Forelimb muscle (tissue), 1 donor: ENCODE measurements at regions not wholly inside any gene's neighbourhood (a gene's known extent, or its start where the extent isn't known, plus 50 kb on each side); places are given as distances from the start of the nearest gene placed in this dataset.
A peak's percentile ranks its signal among the peaks of the same experiment; 100 is the strongest.
"Not testable (repeated sequence)": the region's sequence is repeated elsewhere in the genome, so short reads cannot be mapped to it uniquely, and the experiment has no call there.

Source experiments
- DNase-seq: peaks from one replicate; pipeline ENCODE4 v3.0.0-alpha.2; 2013; ENCODE audit warnings: low read depth

GRCh38 chr3:106981392-106981791 lies 395.8 kb upstream of the CCDC54 start:
- DNase-seq, result no peak

DNA sequence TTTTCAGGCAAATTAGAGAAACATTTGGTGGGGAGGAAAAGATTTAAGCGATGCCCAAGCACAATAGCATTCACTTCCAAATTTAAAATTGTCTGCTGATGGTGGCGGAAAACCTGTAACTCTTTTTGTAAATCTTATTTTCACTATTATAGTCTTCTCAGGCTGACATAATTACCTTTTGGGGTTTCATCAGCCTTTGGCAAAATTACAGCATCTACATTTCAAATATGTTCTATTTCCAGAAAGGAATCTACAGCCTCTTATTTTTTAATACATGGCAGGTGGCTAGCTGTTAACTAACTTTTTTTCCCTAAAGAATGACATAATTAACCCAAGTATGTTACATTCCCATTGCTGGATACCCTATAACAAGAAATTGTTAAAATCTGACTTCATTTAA lies 391.5 kb upstream of the CCDC54 start:
- no peak for DNase-seq

DNA sequence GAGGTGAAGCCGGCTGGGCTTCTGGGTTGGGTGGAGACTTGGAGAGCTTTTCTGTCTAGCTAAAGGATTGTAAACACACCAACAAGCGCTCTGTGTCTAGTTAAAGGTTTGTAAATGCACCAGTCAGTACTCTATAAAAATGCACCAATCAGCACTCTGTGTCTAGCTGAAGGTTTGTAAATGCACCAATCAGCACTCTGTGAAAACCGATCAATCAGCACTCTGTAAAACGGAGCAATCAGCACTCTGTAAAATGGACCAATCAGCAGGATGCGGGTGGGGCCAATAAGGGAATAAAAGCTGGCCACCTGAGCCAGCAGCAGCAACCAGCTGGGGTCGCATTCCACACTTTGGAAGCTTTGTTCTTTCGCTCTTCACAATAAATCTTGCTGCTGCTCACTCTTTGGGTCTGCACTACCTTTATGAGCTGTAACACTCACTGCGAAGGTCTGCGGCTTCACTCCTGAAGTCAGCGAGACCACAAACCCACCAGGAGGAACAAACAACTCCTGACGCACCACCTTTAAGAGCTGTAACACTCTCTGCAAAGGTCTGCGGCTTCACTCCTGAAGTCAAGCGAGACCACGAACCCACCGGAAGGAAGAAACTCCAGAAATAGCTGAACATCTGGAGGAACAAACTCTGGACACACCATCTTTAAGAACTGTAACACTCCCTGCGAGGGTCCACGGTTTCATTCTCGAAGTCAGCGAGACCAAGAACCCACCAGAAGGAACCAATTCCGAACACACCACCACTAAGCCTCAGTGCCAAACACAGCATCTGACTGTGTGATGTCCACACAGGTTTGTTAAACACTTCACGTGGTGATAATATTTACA lies 378.2 kb upstream of the CCDC54 start:
- not testable (repeated sequence) for DNase-seq

DNA sequence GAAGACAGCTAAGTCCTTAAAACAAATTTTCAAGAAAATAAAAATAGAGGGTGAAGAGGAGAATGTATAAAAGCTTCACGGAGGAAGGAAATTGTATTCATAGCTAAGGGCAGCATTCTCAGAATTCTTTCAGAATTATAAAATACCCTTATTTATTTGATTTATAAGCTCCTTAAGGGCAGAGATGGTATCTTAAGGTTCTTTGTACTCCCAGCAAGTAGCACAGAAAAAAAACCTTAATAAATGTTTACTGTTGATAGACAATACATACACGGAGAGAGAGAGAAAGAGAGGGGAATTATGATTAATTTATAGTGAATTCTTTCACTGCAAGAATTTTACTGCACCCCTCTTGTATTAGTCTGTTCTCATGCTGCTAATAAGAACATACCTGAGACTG lies 375.6 kb upstream of the CCDC54 start:
- no peak for DNase-seq

- DNase-seq, result not testable (repeated sequence)
Observed at GRCh38 chr3:107005352-107005751, 371.9 kb upstream of the CCDC54 start.

GRCh38 chr3:107008213-107008612 lies 369.0 kb upstream of the CCDC54 start:
- DNase-seq, result no peak

GRCh38 chr3:107013641-107014040 lies 363.6 kb upstream of the CCDC54 start:
- no peak for DNase-seq

DNA sequence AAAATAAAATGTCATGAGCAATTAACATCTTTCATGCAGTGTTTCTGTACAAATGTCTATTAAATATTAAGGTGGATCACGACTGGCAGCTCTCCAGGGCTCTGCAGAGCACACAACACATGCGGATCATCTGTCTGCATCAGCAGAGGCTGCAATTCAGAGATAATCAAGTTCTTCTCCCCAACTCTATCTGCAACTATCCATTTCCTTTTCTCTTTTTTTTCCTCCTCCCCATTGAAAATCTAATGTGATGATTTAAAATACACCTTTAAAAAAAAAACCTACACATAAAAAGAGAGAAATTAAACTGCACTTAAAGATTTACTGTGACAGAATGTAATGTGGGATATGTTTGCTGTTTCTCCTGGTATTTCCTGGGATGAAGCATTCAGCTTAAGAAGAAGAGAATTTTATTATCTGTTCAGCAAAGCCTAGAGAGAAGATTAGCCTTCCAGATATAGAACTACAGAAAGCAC lies 352.6 kb upstream of the CCDC54 start:
- no peak for DNase-seq

- no peak for DNase-seq
Observed at GRCh38 chr3:107025961-107026360, 351.3 kb upstream of the CCDC54 start.

- no peak for DNase-seq
Observed at GRCh38 chr3:107028086-107028485, 349.2 kb upstream of the CCDC54 start.

GRCh38 chr3:107028626-107029025 lies 348.6 kb upstream of the CCDC54 start:
- no peak for DNase-seq

- DNase-seq, result no peak
Observed at GRCh38 chr3:107032111-107032510, 345.1 kb upstream of the CCDC54 start.

- no peak for DNase-seq
Observed at GRCh38 chr3:107034142-107034541, 343.1 kb upstream of the CCDC54 start.

DNA sequence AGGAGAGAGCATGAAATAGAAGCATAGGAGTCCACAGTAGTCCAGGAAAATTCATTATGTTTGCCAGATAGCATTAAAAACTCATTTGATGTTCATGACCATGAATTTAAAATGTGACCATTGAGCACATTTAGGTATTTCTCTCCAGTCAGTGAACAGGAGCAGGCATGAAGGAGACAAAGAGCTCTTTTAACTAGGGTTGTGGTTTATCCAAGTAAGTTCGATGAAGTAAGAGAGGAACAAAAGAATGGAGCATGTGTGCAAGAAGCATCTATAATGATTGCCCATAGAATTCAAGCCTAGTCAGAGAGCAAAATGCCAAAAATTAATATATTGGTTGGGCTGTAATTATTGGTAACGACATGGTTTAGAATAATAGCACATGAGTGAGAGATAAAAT lies 342.1 kb upstream of the CCDC54 start:
- DNase-seq, result no peak

DNA sequence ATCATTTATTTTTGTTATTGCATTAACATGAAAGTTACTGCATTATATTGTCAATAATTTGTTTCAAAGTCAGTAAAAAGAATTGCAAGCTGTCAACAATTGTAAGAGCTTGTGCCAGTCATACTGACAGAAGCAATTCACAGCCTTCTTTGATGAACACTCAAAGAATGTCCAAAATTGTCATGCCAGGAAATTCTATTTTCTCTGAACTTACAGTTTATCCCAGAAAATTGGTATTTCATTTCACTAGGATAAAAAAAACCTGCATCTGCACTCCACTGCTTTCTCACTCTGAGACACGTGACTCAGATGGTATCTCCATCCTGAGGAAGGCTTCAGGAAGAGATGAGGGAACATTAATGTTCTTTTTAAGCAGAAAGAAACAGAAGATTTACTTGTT lies 332.6 kb upstream of the CCDC54 start:
- no peak for DNase-seq

- no peak for DNase-seq
Observed at GRCh38 chr3:107045791-107046190, 331.4 kb upstream of the CCDC54 start.

GRCh38 chr3:107055181-107055942 lies 321.9 kb upstream of the CCDC54 start:
- no peak for DNase-seq

GRCh38 chr3:107061466-107061865 lies 315.8 kb upstream of the CCDC54 start:
- DNase-seq, result no peak

DNA sequence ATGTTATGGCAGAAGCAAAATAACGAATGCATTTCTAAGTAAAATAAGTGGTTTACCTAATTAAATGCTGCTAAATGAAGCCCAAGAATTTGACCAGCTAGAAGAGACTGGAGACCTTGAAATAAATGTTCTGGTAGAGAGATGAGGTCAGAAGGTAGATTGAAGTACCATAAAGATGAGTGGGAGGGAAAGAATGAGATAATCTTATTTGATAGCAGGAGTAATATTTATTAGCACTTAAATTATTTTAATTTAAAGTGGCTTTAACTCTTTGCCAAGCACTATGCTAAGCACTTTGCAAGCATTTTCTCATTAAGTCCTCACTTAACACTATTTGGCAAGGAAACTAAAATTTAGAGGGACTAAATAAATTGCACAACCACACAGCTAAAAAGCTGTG lies 314.9 kb upstream of the CCDC54 start:
- no peak for DNase-seq

DNA sequence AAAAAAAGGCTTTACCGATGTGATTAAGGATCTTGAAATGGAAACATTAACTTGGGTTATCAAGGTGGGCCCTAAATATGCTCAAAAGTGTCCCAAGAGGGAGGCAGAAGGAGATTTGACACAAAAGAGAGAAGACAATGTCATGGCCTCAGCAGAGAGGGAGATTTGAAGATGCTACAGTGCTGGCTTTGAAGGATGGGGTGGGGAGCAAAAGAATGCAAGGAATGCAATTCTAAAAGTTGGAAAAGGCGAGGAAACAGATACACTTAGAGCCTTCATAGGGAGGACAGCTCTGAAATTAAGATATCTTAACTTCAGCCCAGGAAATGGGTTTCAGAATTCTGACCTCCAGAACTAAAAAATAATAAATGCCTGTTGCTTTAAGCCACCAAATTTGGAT lies 314.5 kb upstream of the CCDC54 start:
- no peak for DNase-seq

DNA sequence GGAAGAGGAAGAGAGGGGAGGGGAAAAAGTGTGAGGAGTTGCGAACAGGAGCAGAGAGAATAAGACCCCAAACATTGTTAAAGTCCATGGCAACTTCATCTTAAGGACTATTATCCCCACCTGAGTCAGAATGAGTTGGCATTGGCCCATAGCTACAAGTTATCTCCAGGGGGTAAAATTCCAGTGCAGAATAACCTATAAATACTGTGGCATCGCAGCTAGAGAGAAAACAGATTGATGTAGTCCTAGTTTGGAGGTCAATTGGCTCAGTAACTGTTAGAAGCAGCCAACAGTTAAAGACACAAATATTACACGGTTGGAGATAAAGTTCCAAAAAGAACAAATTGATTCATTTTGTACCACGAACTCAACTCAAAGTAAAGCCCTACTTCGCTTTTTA lies 313.9 kb upstream of the CCDC54 start:
- DNase-seq, result no peak

- DNase-seq, result peak; percentile 74
Observed at GRCh38 chr3:107064405-107065060, 312.7 kb upstream of the CCDC54 start.
